ENCODE measurements at regions not wholly inside any gene's neighbourhood (a gene's known extent, or its start where the extent isn't known, plus 50 kb on each side); places are given as distances from the start of the nearest gene placed in this dataset.

GRCh38 chr19:32067685-32068084 is 277.7 kb upstream of the ZNF507 start:
- no peak for TF ChIP-seq CTCF (IDR thresholded peaks at IDR 0.05; ENCODE audit: poor library complexity)
- no peak for TF ChIP-seq EZH2phosphoT487 (IDR thresholded peaks at IDR 0.05; ENCODE audit: low read depth, severe bottlenecking, unreplicated experiment)
- no peak for TF ChIP-seq EZH2 (IDR thresholded peaks at IDR 0.05; ENCODE audit: borderline replicate concordance)
